IPS-NIHi11 (cell line): ENCODE measurements at regions not wholly inside any gene's neighbourhood (a gene's known extent, or its start where the extent isn't known, plus 50 kb on each side); places are given as distances from the start of the nearest gene placed in this dataset.
A peak's percentile ranks its signal among the peaks of the same experiment; 100 is the strongest.
"Not testable (repeated sequence)": the region's sequence is repeated elsewhere in the genome, so short reads cannot be mapped to it uniquely, and the experiment has no call there.

Source experiments
- DNase-seq: peaks from one replicate; pipeline ENCODE4 v3.0.0; 2012; ENCODE audit warnings: mixed read lengths, low spot score

GRCh38 chr1:113185463-113186104 lies 112.6 kb downstream of the LRIG2 start:
- no peak for DNase-seq

- DNase-seq: no peak
Observed at GRCh38 chr1:113190078-113190477, 117.1 kb downstream of the LRIG2 start.

GRCh38 chr1:113190930-113191329 lies 117.9 kb downstream of the LRIG2 start:
- no peak for DNase-seq

GRCh38 chr1:113191579-113192076 lies 118.6 kb downstream of the LRIG2 start:
- DNase-seq: no peak

GRCh38 chr1:113192242-113192641 lies 119.2 kb downstream of the LRIG2 start:
- DNase-seq: no peak

GRCh38 chr1:113192980-113193379 lies 120.0 kb downstream of the LRIG2 start:
- DNase-seq: no peak

- no peak for DNase-seq
Observed at GRCh38 chr1:113194846-113195830, 122.1 kb downstream of the LRIG2 start.

- no peak for DNase-seq
Observed at GRCh38 chr1:113197719-113198330, 124.8 kb downstream of the LRIG2 start.

- no peak for DNase-seq
Observed at GRCh38 chr1:113198806-113199205, 125.8 kb downstream of the LRIG2 start.

GRCh38 chr1:113199760-113200455 lies 126.9 kb downstream of the LRIG2 start:
- DNase-seq: peak; percentile 41

GRCh38 chr1:113201560-113201959 lies 128.6 kb downstream of the LRIG2 start:
- no peak for DNase-seq

- DNase-seq: no peak
Observed at GRCh38 chr1:113205980-113206766, 133.2 kb downstream of the LRIG2 start.

- DNase-seq: peak; percentile 33
Observed at GRCh38 chr1:113207019-113207418, 134.0 kb downstream of the LRIG2 start.

GRCh38 chr1:113207457-113207856 lies 134.5 kb downstream of the LRIG2 start:
- DNase-seq: no peak

GRCh38 chr1:113208425-113208824 lies 135.4 kb downstream of the LRIG2 start:
- not testable (repeated sequence) for DNase-seq

GRCh38 chr1:113210248-113210647 lies 137.2 kb downstream of the LRIG2 start:
- no peak for DNase-seq

GRCh38 chr1:113211467-113211866 lies 138.5 kb downstream of the LRIG2 start:
- DNase-seq: no peak

- DNase-seq: no peak
Observed at GRCh38 chr1:113215015-113215414, 142.0 kb downstream of the LRIG2 start.

- no peak for DNase-seq
Observed at GRCh38 chr1:113216664-113217063, 143.7 kb downstream of the LRIG2 start.

GRCh38 chr1:113217447-113218208 lies 144.6 kb downstream of the LRIG2 start:
- no peak for DNase-seq
